MM.1S (cell line): ENCODE measurements at regions not wholly inside any gene's neighbourhood (a gene's known extent, or its start where the extent isn't known, plus 50 kb on each side); places are given as distances from the start of the nearest gene placed in this dataset.

Source experiments
- DNase-seq: peaks from one replicate; pipeline ENCODE4 v3.0.0-alpha.2; 2015
- H2AFZ ChIP-seq: fragments of 300-600 bp; sonication (generic); 2 replicates; pipeline ENCODE4 v1.6.0; 2016; ENCODE audit warnings: antibody characterized with exemption, low read length
- H3F3A ChIP-seq: fragments of 300-600 bp; sonication (generic); 2 replicates; pipeline ENCODE4 v1.6.1; 2016; ENCODE audit warnings: mild to moderate bottlenecking, antibody characterized with exemption, low read length, moderate library complexity, mixed read lengths; ENCODE audit not compliant: insufficient read depth
- H3K27ac ChIP-seq: fragments of 300-600 bp; sonication (generic); 2 replicates; pipeline ENCODE4 v1.5.1; 2016; ENCODE audit warnings: mild to moderate bottlenecking, low read length
- H3K27me3 ChIP-seq: fragments of 300-600 bp; sonication (generic); replicated peaks from 2 replicates; pipeline ENCODE4 v1.6.0; 2016; ENCODE audit warnings: low read length; ENCODE audit not compliant: insufficient read depth
- H3K36me3 ChIP-seq: fragments of 300-600 bp; sonication (generic); replicated peaks from 2 replicates; pipeline ENCODE4 v1.6.1; 2016; ENCODE audit warnings: mild to moderate bottlenecking, low read length, mixed read lengths; ENCODE audit not compliant: insufficient read depth
- H3K4me1 ChIP-seq: fragments of 300-600 bp; sonication (generic); 2 replicates; pipeline ENCODE4 v1.6.1; 2016; ENCODE audit warnings: low read length, mixed read lengths
- H3K4me2 ChIP-seq: fragments of 300-600 bp; sonication (generic); 2 replicates; pipeline ENCODE4 v1.6.0; 2016; ENCODE audit warnings: low read depth, low read length
- H3K4me3 ChIP-seq: fragments of 300-600 bp; sonication (generic); 2 replicates; pipeline ENCODE4 v1.5.1; 2016; ENCODE audit warnings: low read length, mixed read lengths
- H3K79me2 ChIP-seq: fragments of 300-600 bp; sonication (generic); 2 replicates; pipeline ENCODE4 v1.6.1; 2016; ENCODE audit warnings: mixed run types, low read length, mixed read lengths
- H3K9ac ChIP-seq: fragments of 300-600 bp; sonication (generic); 2 replicates; pipeline ENCODE4 v1.6.1; 2016; ENCODE audit warnings: low read length, mixed read lengths
- H3K9me2 ChIP-seq: fragments of 300-600 bp; sonication (generic); replicated peaks from 2 replicates; pipeline ENCODE4 v1.6.1; 2016; ENCODE audit warnings: mild to moderate bottlenecking, low read length, mixed read lengths; ENCODE audit not compliant: insufficient read depth
- H3K9me3 ChIP-seq: fragments of 300-600 bp; sonication (generic); replicated peaks from 2 replicates; pipeline ENCODE4 v1.6.1; 2016; ENCODE audit warnings: mild to moderate bottlenecking, low read length, mixed read lengths; ENCODE audit not compliant: insufficient read depth
- H4K20me1 ChIP-seq: fragments of 300-600 bp; sonication (generic); 2 replicates; pipeline ENCODE4 v1.6.1; 2016; ENCODE audit warnings: mild to moderate bottlenecking, low read length, moderate library complexity, mixed read lengths; ENCODE audit not compliant: insufficient read depth
- CTCF ChIP-seq: fragments of 300-600 bp; sonication (generic); IDR thresholded peaks from 2 replicates; pipeline ENCODE4 v1.5.1; 2016; ENCODE audit warnings: antibody characterized with exemption, low read length, mixed read lengths
- EZH2 ChIP-seq: fragments of 300-600 bp; sonication (generic); optimal IDR thresholded peaks from 2 replicates; pipeline ENCODE3; 2017; ENCODE audit warnings: low read depth, mild to moderate bottlenecking, antibody characterized with exemption, low read length, mixed read lengths
- EZH2phosphoT487 ChIP-seq: fragments of 300-600 bp; sonication (generic); IDR thresholded peaks from 2 replicates; pipeline ENCODE4 v1.6.1; 2018; ENCODE audit warnings: antibody characterized with exemption, low read length

GRCh38 chr15:25619761-25620160 lies 180.9 kb upstream of the UBE3A start:
- no peaks in the 10 kb centered on the region for H4K20me1 ChIP-seq
- H3K4me3 ChIP-seq: no peak overlapping the region
- no peaks in the 10 kb centered on the region for H3K79me2 ChIP-seq
- DNase-seq: no peak
- TF ChIP-seq CTCF (no peak), EZH2 (no peak), EZH2phosphoT487 (no peak)
- H3F3A ChIP-seq: no peaks in the 10 kb centered on the region
- H3K9me2 ChIP-seq: no peaks in the 10 kb centered on the region
- H3K27ac ChIP-seq: no peak overlapping the region
- H3K4me1 ChIP-seq: no peaks in the 10 kb centered on the region
- no peak overlapping the region for H3K9ac ChIP-seq
- no peaks in the 10 kb centered on the region for H3K9me3 ChIP-seq
- H3K36me3 ChIP-seq: no peaks in the 10 kb centered on the region
- no peak overlapping the region for H2AFZ ChIP-seq
- no peak overlapping the region for H3K4me2 ChIP-seq
- H3K27me3 ChIP-seq: no peaks in the 10 kb centered on the region

GRCh38 chr15:25619076-25619475 lies 180.3 kb upstream of the UBE3A start:
- Histone ChIP-seq H3K79me2 (no peaks in the 10 kb centered on the region), H4K20me1 (no peaks in the 10 kb centered on the region), H3K4me2 (no peak overlapping the region), H2AFZ (no peak overlapping the region), H3K9ac (no peak overlapping the region), H3K4me1 (no peaks in the 10 kb centered on the region), H3K27me3 (no peaks in the 10 kb centered on the region), H3F3A (no peaks in the 10 kb centered on the region), H3K36me3 (no peaks in the 10 kb centered on the region), H3K4me3 (no peak overlapping the region), H3K9me3 (no peaks in the 10 kb centered on the region), H3K27ac (no peak overlapping the region), H3K9me2 (no peaks in the 10 kb centered on the region)
- DNase-seq: no peak
- TF ChIP-seq EZH2 (no peak), EZH2phosphoT487 (no peak), CTCF (no peak)

GRCh38 chr15:25618161-25618560 lies 179.3 kb upstream of the UBE3A start:
- Histone ChIP-seq H3K4me2 (no peak overlapping the region), H3K27me3 (no peaks in the 10 kb centered on the region), H3K9me3 (no peaks in the 10 kb centered on the region), H3K36me3 (no peaks in the 10 kb centered on the region), H3K9me2 (no peaks in the 10 kb centered on the region), H3K79me2 (no peaks in the 10 kb centered on the region), H4K20me1 (no peaks in the 10 kb centered on the region), H3F3A (no peaks in the 10 kb centered on the region), H3K9ac (no peak overlapping the region), H3K4me1 (no peaks in the 10 kb centered on the region), H3K27ac (no peak overlapping the region), H3K4me3 (no peak overlapping the region), H2AFZ (no peak overlapping the region)
- TF ChIP-seq EZH2 (no peak), EZH2phosphoT487 (no peak), CTCF (no peak)
- no peak for DNase-seq
